Skeletal muscle satellite cell (primary cell): ENCODE measurements at regions not wholly inside any gene's neighbourhood (a gene's known extent, or its start where the extent isn't known, plus 50 kb on each side); places are given as distances from the start of the nearest gene placed in this dataset.

Experiments used
- H3K27me3 ChIP-seq: 2 replicates; pipeline ENCODE4 v1.7.0; 2013; ENCODE audit warnings: low read length; ENCODE audit not compliant: control insufficient read depth, insufficient read depth
- H3K36me3 ChIP-seq: 2 replicates; pipeline ENCODE4 v1.7.0; 2013; ENCODE audit warnings: mild to moderate bottlenecking, control low read depth, low read length; ENCODE audit not compliant: insufficient read depth
- H3K4me1 ChIP-seq: 2 replicates; pipeline ENCODE4 v1.7.0; 2013; ENCODE audit warnings: low read length; ENCODE audit not compliant: control insufficient read depth, insufficient read depth
- H3K4me2 ChIP-seq: 2 replicates; pipeline ENCODE4 v1.7.0; 2013; ENCODE audit warnings: mild to moderate bottlenecking, low read length
- H3K4me3 ChIP-seq: 2 replicates; pipeline ENCODE4 v1.7.0; 2013; ENCODE audit warnings: low read length
- H3K9ac ChIP-seq: 2 replicates; pipeline ENCODE4 v1.7.0; 2013; ENCODE audit warnings: mild to moderate bottlenecking, low read depth, low read length, moderate library complexity
- H3K9me3 ChIP-seq: replicated peaks from 2 replicates; pipeline ENCODE4 v1.7.0; 2013; ENCODE audit warnings: mild to moderate bottlenecking, control low read depth, low read length

DNA sequence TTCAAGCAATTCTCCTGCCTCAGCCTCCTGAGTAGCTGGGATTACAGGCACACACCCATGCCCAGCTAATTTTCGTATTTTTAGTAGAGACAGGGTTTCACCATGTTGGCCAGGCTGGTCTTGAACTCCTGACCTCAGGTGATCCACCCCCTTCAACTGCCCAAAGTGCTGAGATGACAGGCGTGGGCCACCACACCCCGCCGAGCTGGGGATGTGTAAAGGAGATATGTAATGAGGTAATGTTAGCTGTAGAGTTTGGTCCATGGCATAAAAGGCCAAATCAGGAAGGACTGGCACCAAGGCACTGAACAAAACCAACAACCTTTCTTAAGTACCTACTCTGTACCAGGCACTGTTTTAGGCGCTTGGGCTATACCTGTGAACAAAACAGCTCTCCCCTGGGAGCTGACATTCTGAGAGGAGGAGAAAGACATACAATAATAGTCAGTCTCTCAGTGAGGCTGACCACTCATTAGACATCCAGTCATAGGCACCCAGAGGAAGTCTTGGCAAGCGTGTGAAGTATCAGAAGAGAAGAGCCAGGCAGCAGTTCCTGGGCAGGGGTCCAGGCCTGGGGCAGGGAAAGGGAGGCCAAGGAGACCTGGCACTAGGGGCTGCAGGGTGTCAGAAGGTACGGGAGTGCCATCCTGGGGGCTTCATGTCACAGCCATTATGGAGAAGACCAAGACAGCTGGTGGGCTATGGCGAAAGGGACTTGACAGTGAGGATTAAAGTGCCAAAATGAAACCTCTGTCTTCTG is 164.8 kb upstream of the DTNBP1 start:
- Histone ChIP-seq H3K9me3 (no peaks in the 10 kb centered on the region), H3K4me3 (no peak overlapping the region), H3K4me2 (no peak overlapping the region), H3K27me3 (no peaks in the 10 kb centered on the region), H3K36me3 (no peaks in the 10 kb centered on the region), H3K4me1 (no peaks in the 10 kb centered on the region), H3K9ac (no peak overlapping the region)

DNA sequence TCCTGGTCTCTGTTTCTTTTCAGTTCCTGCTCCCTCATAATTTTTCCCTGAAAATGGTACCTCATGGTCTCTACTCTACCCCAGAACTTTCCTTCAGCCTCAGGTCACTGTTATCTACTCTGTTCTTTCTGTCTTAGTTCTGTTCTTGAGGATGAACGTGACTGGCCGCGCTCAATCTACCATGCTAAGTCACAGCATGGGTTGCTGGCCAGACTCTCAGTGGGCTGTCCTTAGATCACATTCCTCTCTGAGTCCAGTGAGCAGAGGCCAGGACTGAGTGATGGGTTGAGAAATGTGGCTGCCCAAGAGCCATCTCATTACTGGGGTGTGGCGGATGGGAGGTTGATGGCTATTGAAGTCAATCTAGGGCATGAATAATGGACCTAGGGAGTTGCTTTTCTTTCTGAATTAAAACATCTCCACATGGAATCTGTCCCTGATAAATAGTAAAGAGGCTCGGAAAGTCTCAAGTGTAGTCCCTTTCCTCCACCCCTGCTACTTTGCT is 164.0 kb upstream of the DTNBP1 start:
- H3K4me3 ChIP-seq = no peak overlapping the region
- no peak overlapping the region for H3K9ac ChIP-seq
- no peaks in the 10 kb centered on the region for H3K36me3 ChIP-seq
- H3K27me3 ChIP-seq = no peaks in the 10 kb centered on the region
- H3K4me1 ChIP-seq = no peaks in the 10 kb centered on the region
- H3K4me2 ChIP-seq = no peak overlapping the region
- H3K9me3 ChIP-seq = no peaks in the 10 kb centered on the region

DNA sequence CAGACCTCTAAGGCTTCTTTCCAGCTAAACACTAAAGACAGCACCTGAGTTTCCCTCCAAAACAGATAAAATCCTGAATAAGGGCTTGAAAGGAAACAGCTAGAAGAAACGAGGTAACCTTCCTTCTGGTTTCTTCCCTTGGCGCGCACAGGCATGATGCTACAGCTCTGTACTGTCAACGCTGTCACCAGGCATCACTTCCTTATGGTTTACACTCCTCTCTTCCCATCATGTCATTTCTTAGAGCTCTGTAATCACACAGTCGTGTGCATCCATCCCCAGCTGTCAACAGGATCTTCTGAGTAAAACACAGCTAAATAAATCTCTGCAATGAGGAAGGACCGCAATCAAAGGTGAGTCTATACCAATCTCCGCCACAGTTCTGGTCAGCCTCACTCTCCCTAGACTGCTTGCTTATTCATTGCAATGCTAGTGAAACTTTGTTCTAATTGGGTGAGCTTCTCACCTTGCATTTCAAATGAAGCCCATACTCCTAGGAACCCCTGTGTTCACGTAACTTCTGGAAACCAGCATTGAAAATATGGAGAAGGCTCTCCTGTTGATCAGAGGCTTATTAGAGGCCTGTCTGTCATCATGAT is 162.6 kb upstream of the DTNBP1 start:
- H3K27me3 ChIP-seq = peaks cover 4% of the 10 kb centered on the region
- no peaks in the 10 kb centered on the region for H3K9me3 ChIP-seq
- no peak overlapping the region for H3K9ac ChIP-seq
- H3K4me3 ChIP-seq = no peak overlapping the region
- H3K4me1 ChIP-seq = no peaks in the 10 kb centered on the region
- H3K36me3 ChIP-seq = no peaks in the 10 kb centered on the region
- no peak overlapping the region for H3K4me2 ChIP-seq

DNA sequence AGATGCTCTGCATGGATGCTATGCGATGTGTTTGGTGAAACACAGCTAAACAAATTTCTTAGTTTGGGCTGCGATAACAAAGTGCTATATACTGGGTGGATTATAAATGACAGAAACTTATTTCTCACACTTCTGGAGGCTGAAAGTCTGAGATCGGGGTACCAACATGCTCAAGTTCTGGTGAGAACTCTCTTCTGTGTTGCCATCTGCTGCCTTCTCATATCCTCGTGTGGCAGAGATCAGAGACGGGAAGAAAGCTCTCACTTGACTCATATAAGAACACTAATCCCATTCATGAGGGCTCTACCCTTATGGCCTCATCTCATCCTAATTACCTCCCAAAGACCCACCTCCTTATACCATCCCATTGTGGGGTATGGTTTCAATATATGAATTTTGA is 162.0 kb upstream of the DTNBP1 start:
- H3K9me3 ChIP-seq = no peaks in the 10 kb centered on the region
- no peak overlapping the region for H3K4me2 ChIP-seq
- H3K27me3 ChIP-seq = peaks cover 4% of the 10 kb centered on the region
- no peaks in the 10 kb centered on the region for H3K4me1 ChIP-seq
- no peaks in the 10 kb centered on the region for H3K36me3 ChIP-seq
- no peak overlapping the region for H3K9ac ChIP-seq
- H3K4me3 ChIP-seq = no peak overlapping the region

DNA sequence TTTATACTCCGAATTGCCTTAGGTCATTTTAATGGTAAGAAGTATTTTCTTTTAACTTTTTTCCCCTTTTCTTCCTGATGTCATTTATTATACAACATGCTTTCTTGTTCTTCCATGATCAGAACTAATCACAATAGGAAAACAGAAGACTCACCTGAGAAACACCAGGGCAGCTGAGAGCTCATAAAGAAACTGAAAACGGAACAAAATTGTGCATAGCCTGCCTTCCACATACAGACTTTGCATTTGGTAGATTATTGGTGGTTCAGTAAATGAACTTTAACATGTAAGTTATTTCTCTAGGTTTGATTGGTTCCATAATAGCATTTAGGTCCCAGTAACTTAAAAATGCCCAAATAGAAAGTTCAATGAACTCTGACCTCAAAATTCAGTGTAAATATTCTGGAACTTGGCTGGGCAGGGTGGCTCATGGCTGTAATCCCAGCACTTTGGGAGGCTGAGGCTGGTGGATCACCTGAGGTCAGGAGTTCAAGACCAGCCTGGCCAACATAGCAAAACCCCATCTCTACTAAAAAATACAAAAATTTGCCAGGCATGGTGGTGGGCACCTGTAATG is 161.1 kb upstream of the DTNBP1 start:
- Histone ChIP-seq H3K4me2 (no peak overlapping the region), H3K27me3 (peaks cover 4% of the 10 kb centered on the region), H3K9ac (no peak overlapping the region), H3K36me3 (no peaks in the 10 kb centered on the region), H3K4me3 (no peak overlapping the region), H3K4me1 (no peaks in the 10 kb centered on the region), H3K9me3 (no peaks in the 10 kb centered on the region)

DNA sequence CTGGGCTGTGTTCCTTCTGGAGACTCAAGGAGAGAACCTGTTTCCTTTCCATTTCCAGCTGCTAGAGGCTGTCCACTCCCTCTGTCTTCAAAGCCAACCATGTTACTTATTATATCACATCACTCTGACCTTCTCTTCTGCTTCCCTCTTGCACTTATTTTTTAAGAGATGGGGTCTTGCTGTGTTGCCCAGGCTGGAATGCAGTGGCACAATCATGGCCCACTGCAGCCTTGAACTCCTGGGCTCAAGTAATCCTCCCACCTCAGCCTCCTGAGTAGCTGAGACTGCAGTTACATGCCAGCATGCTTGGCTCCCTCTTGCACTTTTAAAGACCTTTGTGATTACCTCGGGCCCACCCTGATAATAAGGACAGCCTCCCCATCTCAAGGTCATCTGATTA is 160.0 kb upstream of the DTNBP1 start:
- Histone ChIP-seq H3K4me3 (no peak overlapping the region), H3K9me3 (no peaks in the 10 kb centered on the region), H3K9ac (no peak overlapping the region), H3K27me3 (peaks cover 4% of the 10 kb centered on the region), H3K36me3 (no peaks in the 10 kb centered on the region), H3K4me1 (no peaks in the 10 kb centered on the region), H3K4me2 (no peak overlapping the region)

DNA sequence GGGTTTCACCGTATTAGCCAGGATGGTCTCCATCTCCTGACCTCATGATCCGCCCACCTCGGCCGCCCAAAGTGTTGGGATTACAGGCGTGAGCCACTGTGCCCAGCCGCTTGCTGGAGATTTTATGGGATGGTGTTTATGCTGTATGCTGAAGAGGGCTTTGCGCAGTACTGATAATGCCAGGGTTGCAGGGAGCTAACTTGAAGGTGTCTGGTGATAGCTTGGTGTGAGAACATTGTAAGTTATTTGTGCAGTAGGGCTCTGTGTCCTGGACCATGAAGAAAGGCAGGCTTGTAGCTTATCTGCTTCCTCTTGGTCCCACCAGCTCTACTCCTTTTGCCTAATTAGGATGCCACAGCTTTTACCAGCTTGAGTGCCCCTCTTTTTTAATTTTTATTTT is 157.0 kb upstream of the DTNBP1 start:
- Histone ChIP-seq H3K4me2 (no peak overlapping the region), H3K9ac (no peak overlapping the region), H3K36me3 (no peaks in the 10 kb centered on the region), H3K27me3 (peaks cover 4% of the 10 kb centered on the region), H3K4me1 (no peaks in the 10 kb centered on the region), H3K9me3 (no peaks in the 10 kb centered on the region), H3K4me3 (no peak overlapping the region)

DNA sequence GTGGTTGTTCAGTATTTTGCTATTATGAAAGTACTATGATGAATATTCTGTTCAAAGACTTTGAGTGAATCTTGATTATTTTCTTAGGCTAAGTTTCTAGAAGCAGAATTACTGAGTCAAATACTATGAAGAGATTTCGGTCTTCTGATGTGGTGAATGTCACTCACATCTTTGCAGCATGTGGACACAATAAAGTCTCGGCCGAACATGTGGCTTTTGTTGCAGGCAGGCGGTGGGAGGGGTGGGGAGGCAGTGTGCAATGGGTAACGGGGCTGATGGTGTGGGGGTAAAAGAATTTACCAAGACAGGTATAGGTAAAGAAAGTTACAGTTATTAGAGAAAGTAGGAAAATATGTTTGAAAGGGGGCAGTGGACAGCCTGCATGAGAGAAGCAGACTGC is 156.4 kb upstream of the DTNBP1 start:
- Histone ChIP-seq H3K36me3 (no peaks in the 10 kb centered on the region), H3K9me3 (no peaks in the 10 kb centered on the region), H3K4me1 (no peaks in the 10 kb centered on the region), H3K9ac (no peak overlapping the region), H3K4me3 (no peak overlapping the region), H3K4me2 (no peak overlapping the region), H3K27me3 (peaks cover 4% of the 10 kb centered on the region)

DNA sequence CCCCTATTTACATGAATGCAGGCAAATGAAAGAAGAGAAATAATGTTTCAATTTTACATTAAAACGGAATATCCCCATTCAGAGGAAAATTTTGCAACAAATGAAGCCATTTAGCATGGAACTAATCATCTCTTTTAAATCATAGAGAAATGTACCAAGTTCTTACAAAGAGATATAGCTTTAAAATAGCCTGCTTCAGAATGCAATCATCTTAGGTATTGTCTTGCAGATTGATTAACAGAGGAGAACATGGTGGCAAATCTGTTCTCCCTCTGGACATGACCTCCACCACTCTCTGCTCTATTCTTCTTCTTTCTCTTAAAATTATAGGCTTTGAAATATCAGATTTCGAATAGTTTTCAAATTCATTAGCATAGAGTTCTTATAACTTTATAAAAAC is 155.7 kb upstream of the DTNBP1 start:
- no peaks in the 10 kb centered on the region for H3K4me1 ChIP-seq
- H3K4me2 ChIP-seq = no peak overlapping the region
- no peaks in the 10 kb centered on the region for H3K36me3 ChIP-seq
- no peak overlapping the region for H3K9ac ChIP-seq
- H3K4me3 ChIP-seq = no peak overlapping the region
- peaks cover 4% of the 10 kb centered on the region for H3K27me3 ChIP-seq
- H3K9me3 ChIP-seq = no peaks in the 10 kb centered on the region

DNA sequence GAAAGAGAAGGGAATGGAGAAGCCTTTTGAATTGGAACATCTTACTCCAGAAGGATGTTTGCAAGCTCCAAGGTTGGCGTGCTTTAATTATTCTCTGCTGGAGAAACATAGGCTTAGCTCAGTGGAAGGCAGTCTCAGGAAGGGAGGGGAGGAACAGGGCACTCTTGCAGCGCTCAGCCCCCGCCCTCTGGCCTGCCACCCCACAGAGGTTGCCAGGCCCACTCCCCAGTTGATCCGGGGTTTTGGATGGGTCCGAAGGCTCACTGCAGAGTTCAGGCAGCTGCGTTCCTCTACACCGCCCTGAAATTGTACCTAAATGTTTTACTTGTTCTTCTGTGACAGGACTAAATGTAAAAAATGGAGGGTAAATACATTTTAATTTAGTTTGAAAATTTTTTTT is 155.2 kb upstream of the DTNBP1 start:
- Histone ChIP-seq H3K4me2 (no peak overlapping the region), H3K27me3 (peaks cover 4% of the 10 kb centered on the region), H3K4me3 (no peak overlapping the region), H3K9me3 (no peaks in the 10 kb centered on the region), H3K4me1 (no peaks in the 10 kb centered on the region), H3K9ac (no peak overlapping the region), H3K36me3 (no peaks in the 10 kb centered on the region)

DNA sequence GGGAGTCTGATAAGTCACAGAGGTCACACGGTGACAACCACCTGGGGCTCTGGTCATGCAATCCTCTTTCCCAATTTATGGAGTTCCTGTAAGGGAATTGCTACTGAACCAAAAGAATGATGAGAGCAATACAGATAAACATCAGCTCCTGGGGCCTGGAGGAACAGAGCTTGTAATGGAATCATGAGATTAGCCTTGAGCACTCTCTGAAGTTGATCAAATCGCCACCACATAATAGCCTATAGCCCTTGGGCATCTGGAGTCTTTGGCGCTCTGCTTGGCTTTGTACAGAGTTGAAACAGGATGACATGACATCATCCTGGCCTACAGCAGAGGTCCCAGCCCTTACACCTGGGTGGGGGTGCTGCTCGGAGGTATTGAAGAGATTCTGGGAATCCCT is 154.3 kb upstream of the DTNBP1 start:
- no peak overlapping the region for H3K9ac ChIP-seq
- peaks cover 4% of the 10 kb centered on the region for H3K27me3 ChIP-seq
- no peak overlapping the region for H3K4me3 ChIP-seq
- H3K4me2 ChIP-seq = no peak overlapping the region
- no peaks in the 10 kb centered on the region for H3K4me1 ChIP-seq
- no peaks in the 10 kb centered on the region for H3K36me3 ChIP-seq
- H3K9me3 ChIP-seq = no peaks in the 10 kb centered on the region

DNA sequence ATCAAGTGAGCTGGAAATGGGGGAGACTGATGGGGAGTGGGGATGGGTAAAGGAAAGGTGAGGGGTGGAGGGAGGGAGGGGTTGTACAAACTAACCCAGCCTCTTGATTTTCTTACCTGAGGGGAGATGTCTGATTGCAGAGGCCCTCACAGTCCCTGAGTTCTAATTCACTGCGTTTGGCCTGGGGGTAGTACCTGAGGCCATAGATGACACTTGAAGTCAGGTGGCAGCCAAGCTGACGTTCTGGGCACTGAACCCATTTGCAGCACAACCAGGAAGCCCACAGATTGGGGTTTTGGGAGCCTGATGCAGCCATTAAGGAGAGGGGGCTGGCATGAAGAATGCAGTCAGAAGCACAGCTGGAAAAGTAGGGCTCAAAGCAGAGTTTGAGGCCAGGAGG is 153.8 kb upstream of the DTNBP1 start:
- Histone ChIP-seq H3K27me3 (peaks cover 4% of the 10 kb centered on the region), H3K36me3 (no peaks in the 10 kb centered on the region), H3K9ac (no peak overlapping the region), H3K4me1 (no peaks in the 10 kb centered on the region), H3K9me3 (no peaks in the 10 kb centered on the region), H3K4me3 (no peak overlapping the region), H3K4me2 (no peak overlapping the region)
